BLaER1 treated with 17β-estradiol and CSF1 and Interleukin-3, amounts not matched to agents 10 nM and 100 nM (cell line): ENCODE measurements at regions not wholly inside any gene's neighbourhood (a gene's known extent, or its start where the extent isn't known, plus 50 kb on each side); places are given as distances from the start of the nearest gene placed in this dataset.

Experiments used
- H3K27ac ChIP-seq, 11 experiments: shearing (Covaris generic); formaldehyde crosslinking; 2 replicates each; pipeline ENCODE4 v1.8.1; 2022
- H3K27me3 ChIP-seq, 11 experiments: shearing (Covaris generic); formaldehyde crosslinking; 2 replicates each; pipeline ENCODE4 v1.8.1; 2022
- H3K36me3 ChIP-seq, 11 experiments: shearing (Covaris generic); formaldehyde crosslinking; 2 replicates each; pipeline ENCODE4 v1.8.1; 2022
- H3K4me1 ChIP-seq, 10 experiments: shearing (Covaris generic); formaldehyde crosslinking; 2 replicates each; pipeline ENCODE4 v1.8.1; 2022
- H3K4me2 ChIP-seq, 11 experiments: shearing (Covaris generic); formaldehyde crosslinking; 2 replicates each; pipeline ENCODE4 v1.8.1; 2022
- H3K4me3 ChIP-seq, 10 experiments: shearing (Covaris generic); formaldehyde crosslinking; 2 replicates each; pipeline ENCODE4 v1.8.1; 2022
- H3K9ac ChIP-seq, 11 experiments: shearing (Covaris generic); formaldehyde crosslinking; 2 replicates each; pipeline ENCODE4 v1.8.1; 2022
- H3K9me3 ChIP-seq, 11 experiments: shearing (Covaris generic); formaldehyde crosslinking; replicated peaks in 1 of 11; 2 replicates each; pipeline ENCODE4 v1.8.1; 2022
- H4K20me1 ChIP-seq, 11 experiments: shearing (Covaris generic); formaldehyde crosslinking; 2 replicates each; pipeline ENCODE4 v1.8.1; 2022
- Cebpa-rat ChIP-seq, 11 experiments: shearing (Covaris generic); IDR thresholded peaks; 2 replicates each; pipeline ENCODE4 v1.8.1; 2022

- no peak for TF ChIP-seq Cebpa-rat (IDR thresholded peaks at IDR 0.05)
- Histone ChIP-seq H3K36me3 (no peaks in the 10 kb centered on the region), H4K20me1 (no peaks in the 10 kb centered on the region)
Observed at GRCh38 chr6:96469312-96469711, 52.3 kb upstream of the UFL1 start.

GRCh38 chr6:96470296-96470695 is 51.3 kb upstream of the UFL1 start:
- Histone ChIP-seq H3K9ac (no peak overlapping the region), H3K4me2 (no peak overlapping the region), H3K4me1 (no peaks in the 10 kb centered on the region), H3K27ac (no peak overlapping the region), H3K4me3 (no peak overlapping the region), H3K9me3 (no peaks in the 10 kb centered on the region), H3K36me3 (no peaks in the 10 kb centered on the region), H4K20me1 (no peaks in the 10 kb centered on the region), H3K27me3 (no peaks in the 10 kb centered on the region)
- no peak for TF ChIP-seq Cebpa-rat (IDR thresholded peaks at IDR 0.05)

More at GRCh38 chr6:96469312-96469711, 52.3 kb upstream of the UFL1 start:
- H3K4me2 ChIP-seq = no peak overlapping the region
- H3K9ac ChIP-seq = no peak overlapping the region
- no peaks in the 10 kb centered on the region for H3K27me3 ChIP-seq
- no peaks in the 10 kb centered on the region for H3K9me3 ChIP-seq
- no peaks in the 10 kb centered on the region for H3K4me1 ChIP-seq
- no peak overlapping the region for H3K27ac ChIP-seq
- H3K4me3 ChIP-seq = no peak overlapping the region
